A549 (cell line): ENCODE measurements at regions not wholly inside any gene's neighbourhood (a gene's known extent, or its start where the extent isn't known, plus 50 kb on each side); places are given as distances from the start of the nearest gene placed in this dataset.

Experiments used
- CHD2 ChIP-seq: fragments of 150-350 bp; IDR thresholded peaks from 2 replicates; pipeline ENCODE4 v1.6.1; 2014; ENCODE audit warnings: low read length; ENCODE audit not compliant: partially characterized antibody
- CHD4 ChIP-seq: fragments of 200-600 bp; sonication (generic); IDR thresholded peaks from 2 replicates; pipeline ENCODE4 v1.6.1; 2016; ENCODE audit warnings: antibody characterized with exemption, mild to moderate bottlenecking, borderline replicate concordance
- JUN ChIP-seq, 2 experiments: fragments of >200 bp; sonication (Bioruptor Twin); formaldehyde crosslinking; IDR thresholded peaks; 2 replicates in 1 of 2; 3 replicates in 1 of 2; pipeline ENCODE4 v1.6.1; 2016 to 2017
- MAX ChIP-seq: IDR thresholded peaks from 2 replicates; pipeline ENCODE4 v1.6.1; 2012
- PHF8 ChIP-seq: fragments of 200-600 bp; sonication (generic); IDR thresholded peaks from 2 replicates; pipeline ENCODE4 v1.6.1; 2016; ENCODE audit warnings: low read depth, mild to moderate bottlenecking, antibody characterized with exemption, moderate library complexity, borderline replicate concordance
- RAD21 ChIP-seq, 2 experiments: fragments of >200 bp in 1 of 2; sonication (Bioruptor Twin) in 1 of 2; formaldehyde crosslinking in 1 of 2; IDR thresholded peaks in 1 of 2; conservative IDR thresholded peaks in 1 of 2; 2 replicates in 1 of 2; 3 replicates in 1 of 2; pipeline ENCODE4 v1.6.1; 2012 to 2018; ENCODE audit warnings: inconsistent platforms in 1 of 2
- TF ChIP-seq, protein P1 (sequence below): fragments of 450-650 bp; IDR thresholded peaks from 2 replicates; pipeline ENCODE4 v1.6.1; 2014; ENCODE audit warnings: antibody characterized with exemption
- TF ChIP-seq, protein P2 (sequence below): fragments of >200 bp; sonication (Bioruptor Twin); formaldehyde crosslinking; IDR thresholded peaks from 3 replicates; pipeline ENCODE4 v1.5.1; 2016

- TF ChIP-seq PHF8 (no peak), MAX (no peak), JUN (IDR thresholded peaks at IDR 0.05) (no peak), RAD21 (conservative IDR thresholded peaks at IDR 0.05 in 1 of 2, IDR thresholded peaks at IDR 0.05 in 1 of 2) (no peak), CHD2 (no peak), CHD4 (no peak)
- TF ChIP-seq, protein P1, sequence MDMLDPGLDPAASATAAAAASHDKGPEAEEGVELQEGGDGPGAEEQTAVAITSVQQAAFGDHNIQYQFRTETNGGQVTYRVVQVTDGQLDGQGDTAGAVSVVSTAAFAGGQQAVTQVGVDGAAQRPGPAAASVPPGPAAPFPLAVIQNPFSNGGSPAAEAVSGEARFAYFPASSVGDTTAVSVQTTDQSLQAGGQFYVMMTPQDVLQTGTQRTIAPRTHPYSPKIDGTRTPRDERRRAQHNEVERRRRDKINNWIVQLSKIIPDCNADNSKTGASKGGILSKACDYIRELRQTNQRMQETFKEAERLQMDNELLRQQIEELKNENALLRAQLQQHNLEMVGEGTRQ: no peak
- TF ChIP-seq, protein P2, sequence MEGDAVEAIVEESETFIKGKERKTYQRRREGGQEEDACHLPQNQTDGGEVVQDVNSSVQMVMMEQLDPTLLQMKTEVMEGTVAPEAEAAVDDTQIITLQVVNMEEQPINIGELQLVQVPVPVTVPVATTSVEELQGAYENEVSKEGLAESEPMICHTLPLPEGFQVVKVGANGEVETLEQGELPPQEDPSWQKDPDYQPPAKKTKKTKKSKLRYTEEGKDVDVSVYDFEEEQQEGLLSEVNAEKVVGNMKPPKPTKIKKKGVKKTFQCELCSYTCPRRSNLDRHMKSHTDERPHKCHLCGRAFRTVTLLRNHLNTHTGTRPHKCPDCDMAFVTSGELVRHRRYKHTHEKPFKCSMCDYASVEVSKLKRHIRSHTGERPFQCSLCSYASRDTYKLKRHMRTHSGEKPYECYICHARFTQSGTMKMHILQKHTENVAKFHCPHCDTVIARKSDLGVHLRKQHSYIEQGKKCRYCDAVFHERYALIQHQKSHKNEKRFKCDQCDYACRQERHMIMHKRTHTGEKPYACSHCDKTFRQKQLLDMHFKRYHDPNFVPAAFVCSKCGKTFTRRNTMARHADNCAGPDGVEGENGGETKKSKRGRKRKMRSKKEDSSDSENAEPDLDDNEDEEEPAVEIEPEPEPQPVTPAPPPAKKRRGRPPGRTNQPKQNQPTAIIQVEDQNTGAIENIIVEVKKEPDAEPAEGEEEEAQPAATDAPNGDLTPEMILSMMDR: no peak
These were observed 393.7 kb downstream of the QKI start for GRCh38 chr6:163808231-163808630.
